Mesodermal cell (in vitro differentiated cells): ENCODE measurements at regions not wholly inside any gene's neighbourhood (a gene's known extent, or its start where the extent isn't known, plus 50 kb on each side); places are given as distances from the start of the nearest gene placed in this dataset.

ENCODE experiments used
- H3K27ac ChIP-seq: 2 replicates; pipeline ENCODE4 v1.7.0; 2013; ENCODE audit warnings: mild to moderate bottlenecking, low read depth, low read length, moderate library complexity; ENCODE audit not compliant: severe bottlenecking
- H3K36me3 ChIP-seq: 2 replicates; pipeline ENCODE4 v1.7.1; 2013; ENCODE audit warnings: mild to moderate bottlenecking, low read length, moderate library complexity; ENCODE audit not compliant: control insufficient read depth, insufficient read depth
- H3K4me1 ChIP-seq: one replicate; pipeline ENCODE4 v1.7.1; 2013; ENCODE audit warnings: mild to moderate bottlenecking, low read length; ENCODE audit not compliant: insufficient read depth, control insufficient read depth, poor library complexity, severe bottlenecking
- H3K4me3 ChIP-seq: 2 replicates; pipeline ENCODE4 v1.7.0; 2013; ENCODE audit warnings: low read length, control low read depth, mild to moderate bottlenecking; ENCODE audit not compliant: insufficient read depth, poor library complexity, severe bottlenecking; ENCODE audit errors: extremely low read depth
- H3K9me3 ChIP-seq: 2 replicates; pipeline ENCODE4 v1.7.1; 2013; ENCODE audit warnings: mild to moderate bottlenecking, low read length, moderate library complexity; ENCODE audit not compliant: control insufficient read depth
- WGBS, 2 experiments: methylation state at CpG; one replicate each; pipeline ENCODE4 v1.1.5; 2013; ENCODE audit warnings: missing lambda C conversion rate in 2 of 2; ENCODE audit not compliant: insufficient coverage in 2 of 2; 5-methylcytosine and 5-hydroxymethylcytosine counted together

DNA sequence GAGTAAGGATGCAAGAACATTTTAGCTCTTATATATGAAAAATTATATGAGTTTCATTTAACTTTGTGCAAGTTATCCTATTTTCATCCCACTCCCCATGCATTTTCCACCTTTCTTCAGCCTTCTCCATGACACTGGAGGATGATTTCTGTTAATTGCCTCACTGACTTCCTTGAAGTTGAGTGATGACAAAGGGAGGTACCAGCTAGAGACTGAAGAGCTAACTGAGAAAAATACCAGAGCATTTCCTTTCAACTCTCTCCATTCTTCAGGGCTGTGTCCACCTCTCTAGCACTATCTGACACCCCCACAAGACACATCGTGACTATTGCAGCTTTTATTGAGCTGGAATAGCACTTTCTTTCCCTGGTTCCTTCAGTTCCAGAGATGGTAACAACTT, 711.6 kb upstream of the LRRC4C start:
- WGBS, 2 experiments = 57 to 90% methylated on average over 1 of the region's 1 CpG
- no peak overlapping the region for H3K27ac ChIP-seq
- H3K36me3 ChIP-seq = no peaks in the 10 kb centered on the region
- no peaks in the 10 kb centered on the region for H3K9me3 ChIP-seq
- H3K4me3 ChIP-seq = no peak overlapping the region
- H3K4me1 ChIP-seq = no peaks in the 10 kb centered on the region

DNA sequence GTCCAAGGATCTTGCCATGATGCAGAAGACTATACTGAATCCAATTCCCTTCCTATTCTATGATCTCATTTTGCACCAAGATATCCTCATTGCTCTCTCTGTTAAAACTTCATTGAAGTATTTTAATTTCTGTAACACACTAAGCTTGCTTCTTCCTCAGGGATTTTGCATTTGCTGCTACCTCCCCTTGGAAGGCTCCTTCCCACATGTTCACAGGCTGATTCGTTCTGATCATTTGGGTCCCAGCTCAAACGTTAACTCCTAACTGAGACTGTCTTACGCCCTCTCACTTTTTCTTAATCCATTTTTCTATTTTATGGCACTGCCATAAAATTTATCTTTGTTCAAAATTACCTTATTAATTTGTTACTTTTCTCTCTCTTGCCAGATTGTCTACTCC, 713.0 kb upstream of the LRRC4C start:
- Histone ChIP-seq H3K27ac (no peak overlapping the region), H3K4me1 (no peaks in the 10 kb centered on the region), H3K4me3 (no peak overlapping the region), H3K36me3 (no peaks in the 10 kb centered on the region), H3K9me3 (no peaks in the 10 kb centered on the region)
- 80 to 87% methylated on average over 3 of the region's 3 CpGs for WGBS, 2 experiments

DNA sequence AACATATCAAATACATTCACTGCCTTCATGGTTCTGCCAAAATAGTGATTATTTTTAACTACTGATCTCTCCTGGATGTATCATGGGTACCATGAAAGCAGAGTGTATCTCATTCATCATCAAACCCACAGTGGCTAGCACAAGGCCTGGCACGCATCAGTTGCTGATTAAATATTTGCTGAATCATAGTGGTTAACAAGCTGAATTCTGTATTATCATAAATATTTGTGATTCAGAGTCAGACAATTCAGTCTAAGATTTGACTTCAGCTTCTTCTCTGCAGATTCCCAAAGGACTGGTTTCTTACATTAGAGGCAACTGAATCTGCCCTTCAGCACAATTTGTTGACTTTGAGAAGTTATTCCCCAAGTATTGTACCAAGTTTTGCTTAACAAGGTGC, 715.8 kb upstream of the LRRC4C start:
- Histone ChIP-seq H3K4me3 (no peak overlapping the region), H3K27ac (no peak overlapping the region)

DNA sequence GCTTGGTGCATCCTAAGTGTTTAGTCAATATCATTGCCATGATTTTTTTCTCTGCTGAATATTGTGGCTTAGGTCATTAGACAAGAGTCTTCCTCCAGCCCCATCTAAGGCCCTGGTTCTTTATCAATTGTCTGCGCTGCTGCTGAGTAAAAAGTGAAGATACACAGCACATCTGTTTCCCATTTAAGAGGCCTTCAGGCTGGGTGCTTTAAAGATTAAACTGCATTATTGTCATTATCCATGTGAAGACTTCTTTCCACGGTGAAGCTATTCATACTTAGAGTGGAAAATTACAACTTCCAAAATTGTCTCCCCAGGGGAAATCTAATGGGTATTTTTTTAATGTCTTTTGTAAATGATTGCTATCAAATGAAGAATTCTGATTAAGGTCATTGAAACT, 719.8 kb upstream of the LRRC4C start:
- Histone ChIP-seq H3K27ac (no peak overlapping the region), H3K9me3 (no peaks in the 10 kb centered on the region)
- 86% methylated on average over 1 of the region's 2 CpGs; no CpG with 5 or more reads in 1 of the 2 experiments for WGBS, 2 experiments

More for the DNA sequence above, 715.8 kb upstream of the LRRC4C start:
- H3K4me1 ChIP-seq = no peaks in the 10 kb centered on the region
- H3K36me3 ChIP-seq = no peaks in the 10 kb centered on the region
- no peaks in the 10 kb centered on the region for H3K9me3 ChIP-seq
- WGBS, 2 experiments = 100% methylated on average over 1 of the region's 1 CpG; no CpG with 5 or more reads in 1 of the 2 experiments

DNA sequence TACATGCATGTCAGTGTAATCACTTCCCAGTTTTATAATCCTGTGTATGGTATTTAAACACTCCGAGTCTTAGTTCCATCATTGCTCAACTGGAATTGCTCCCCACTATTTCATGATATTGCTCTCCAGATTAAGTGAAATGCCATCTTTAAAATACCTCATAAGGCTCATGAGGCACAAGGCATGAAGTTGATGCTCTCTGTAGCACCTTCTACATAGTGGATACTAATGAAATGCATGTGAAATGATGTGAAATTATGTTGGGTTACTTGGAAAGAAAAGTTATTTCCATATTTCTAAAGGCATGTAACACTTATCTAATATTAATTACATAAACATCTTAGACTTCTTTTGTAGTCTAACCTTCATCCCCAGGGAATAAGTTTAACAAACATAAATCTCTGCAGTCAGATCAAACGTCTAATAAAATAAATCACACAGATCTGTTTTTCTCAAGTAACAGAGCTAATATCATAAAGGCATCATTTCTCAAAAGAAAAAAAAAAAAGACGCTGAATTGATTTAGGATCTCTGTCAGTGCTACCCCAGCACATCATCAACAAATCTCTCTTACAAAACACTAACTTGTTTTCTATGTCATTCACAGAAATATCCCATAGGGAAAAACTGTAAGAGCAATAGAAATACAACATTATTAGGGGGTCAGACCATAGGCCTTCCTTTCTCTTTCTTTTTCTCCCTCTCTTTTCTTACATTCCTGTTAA, 736.0 kb upstream of the LRRC4C start:
- WGBS, 2 experiments = 80 to 100% methylated on average over 1 to 2 of the region's 3 CpGs

More for the DNA sequence above, 719.8 kb upstream of the LRRC4C start:
- no peaks in the 10 kb centered on the region for H3K4me1 ChIP-seq
- H3K4me3 ChIP-seq = no peak overlapping the region
- no peaks in the 10 kb centered on the region for H3K36me3 ChIP-seq

DNA sequence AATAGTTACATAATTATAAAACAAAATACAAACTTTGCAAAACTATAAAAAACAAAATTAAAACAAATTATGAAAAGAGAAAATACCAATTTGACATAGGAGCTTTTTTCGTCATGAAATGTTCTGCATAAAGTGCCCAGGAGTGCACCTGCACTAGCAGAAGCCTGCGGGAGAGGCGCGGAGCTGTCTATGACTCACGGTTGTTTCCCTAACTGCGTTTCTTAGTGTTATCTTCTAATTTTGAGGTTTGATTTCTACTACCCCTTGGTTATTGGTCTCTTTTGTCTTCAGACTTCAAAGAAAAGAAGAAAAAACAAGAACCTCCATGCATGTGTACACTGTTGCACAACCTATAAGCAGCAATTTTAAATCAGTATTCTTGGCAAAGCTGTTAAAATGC, 740.9 kb upstream of the LRRC4C start:
- no peak overlapping the region for H3K27ac ChIP-seq
- no peaks in the 10 kb centered on the region for H3K4me1 ChIP-seq
- H3K9me3 ChIP-seq = no peaks in the 10 kb centered on the region
- WGBS, 2 experiments = 67 to 100% methylated on average over 1 to 4 of the region's 6 CpGs
- no peaks in the 10 kb centered on the region for H3K36me3 ChIP-seq
- no peak overlapping the region for H3K4me3 ChIP-seq

More for the DNA sequence above, 736.0 kb upstream of the LRRC4C start:
- Histone ChIP-seq H3K4me1 (no peaks in the 10 kb centered on the region), H3K27ac (no peak overlapping the region), H3K9me3 (no peaks in the 10 kb centered on the region), H3K36me3 (no peaks in the 10 kb centered on the region), H3K4me3 (no peak overlapping the region)

DNA sequence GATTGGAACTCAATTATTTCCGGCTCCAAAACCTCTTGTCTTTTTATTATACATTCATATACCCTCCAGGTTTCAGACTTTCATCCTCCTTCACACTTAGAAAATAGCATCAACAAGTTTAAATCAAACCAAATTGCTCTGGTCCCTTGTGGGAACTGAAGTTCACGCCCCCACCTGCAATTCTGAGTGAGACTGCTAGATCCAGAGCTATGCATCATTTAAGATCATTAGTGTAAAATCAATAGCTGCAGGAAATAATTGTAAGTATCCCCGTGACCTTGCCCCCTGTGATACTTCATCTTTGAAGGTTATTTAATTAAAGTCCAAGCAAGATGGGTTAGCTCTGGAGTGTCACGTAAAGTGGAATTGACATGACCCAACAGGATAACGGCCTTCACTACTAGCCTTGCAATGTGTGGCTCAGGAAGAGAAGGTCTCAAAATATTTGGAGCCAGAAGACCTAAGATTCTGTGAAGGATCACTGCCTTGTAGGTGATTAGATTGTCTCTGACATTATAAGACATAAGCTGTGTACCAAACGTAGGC, 742.2 kb upstream of the LRRC4C start:
- 71 to 90% methylated on average over 4 of the region's 6 CpGs for WGBS, 2 experiments
- H3K36me3 ChIP-seq = no peaks in the 10 kb centered on the region
- no peaks in the 10 kb centered on the region for H3K9me3 ChIP-seq
- no peak overlapping the region for H3K4me3 ChIP-seq
- no peak overlapping the region for H3K27ac ChIP-seq
- no peaks in the 10 kb centered on the region for H3K4me1 ChIP-seq

DNA sequence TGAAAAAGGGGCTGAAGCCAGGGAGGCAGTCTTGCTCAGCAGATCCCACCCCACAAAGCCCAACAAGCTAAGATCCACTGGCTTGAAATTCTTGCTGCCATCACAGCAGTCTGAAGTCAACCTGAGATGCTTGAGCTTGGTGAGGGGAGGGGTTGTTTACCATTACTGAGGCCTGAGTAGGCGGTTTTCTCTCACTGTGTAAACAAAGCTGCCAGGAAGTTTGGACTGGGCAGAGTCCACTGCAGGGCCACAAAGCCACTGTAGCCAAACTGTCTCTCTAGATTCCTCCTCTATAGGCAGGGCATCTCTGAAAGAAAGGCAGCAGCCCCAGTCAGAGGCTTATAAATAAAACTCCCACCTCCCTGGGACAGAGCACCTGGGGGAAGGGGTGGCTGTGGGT, 746.1 kb upstream of the LRRC4C start:
- Histone ChIP-seq H3K4me3 (no peak overlapping the region), H3K27ac (no peak overlapping the region), H3K4me1 (no peaks in the 10 kb centered on the region), H3K9me3 (no peaks in the 10 kb centered on the region), H3K36me3 (no peaks in the 10 kb centered on the region)
- 56% methylated on average over 1 of the region's 1 CpG; no CpG with 5 or more reads in 1 of the 2 experiments for WGBS, 2 experiments

DNA sequence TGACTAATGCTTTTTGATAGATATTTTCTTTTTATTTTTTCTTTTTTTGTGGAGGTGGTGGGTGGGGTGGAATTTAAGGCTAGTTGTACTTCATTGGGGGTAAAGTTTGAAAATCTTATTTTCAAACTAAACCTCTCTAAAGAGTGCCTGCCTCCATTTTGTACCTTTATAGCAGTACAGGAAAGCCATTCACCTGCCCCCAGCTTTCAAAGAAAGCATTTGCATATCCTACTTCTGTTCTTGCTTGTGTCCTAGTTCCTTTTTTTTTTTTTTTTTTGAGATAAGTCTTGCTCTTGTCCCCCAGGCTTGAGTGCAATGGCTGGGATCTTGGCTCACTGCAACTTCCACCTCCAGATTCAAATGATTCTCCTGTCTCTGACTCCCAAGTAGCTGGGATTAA, 766.2 kb upstream of the LRRC4C start:
- Histone ChIP-seq H3K4me1 (no peaks in the 10 kb centered on the region), H3K4me3 (no peak overlapping the region), H3K9me3 (no peaks in the 10 kb centered on the region), H3K27ac (no peak overlapping the region), H3K36me3 (no peaks in the 10 kb centered on the region)

DNA sequence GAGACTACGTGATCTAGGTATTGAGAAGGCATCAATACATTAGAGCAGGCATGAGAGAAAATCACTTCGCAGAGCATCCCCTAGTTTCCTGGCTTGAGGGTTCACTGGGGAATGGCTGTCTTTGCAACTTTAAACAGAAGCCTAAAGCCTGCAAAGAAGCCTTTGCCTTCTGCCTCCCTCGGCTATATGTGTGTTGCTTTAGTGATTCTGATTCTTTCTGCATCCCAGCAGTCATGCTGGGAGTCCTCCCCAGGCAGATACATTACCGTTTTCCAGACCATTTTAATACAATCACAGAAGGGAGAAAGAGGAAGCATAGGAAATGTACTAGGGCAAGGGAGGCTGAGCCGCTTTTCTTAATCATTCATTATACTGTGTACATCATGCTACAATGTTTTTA, 773.2 kb upstream of the LRRC4C start:
- no peaks in the 10 kb centered on the region for H3K9me3 ChIP-seq
- no peaks in the 10 kb centered on the region for H3K36me3 ChIP-seq
- H3K4me1 ChIP-seq = peaks cover 7% of the 10 kb centered on the region
- WGBS, 2 experiments = 91 to 92% methylated on average over 2 of the region's 5 CpGs
- no peak overlapping the region for H3K4me3 ChIP-seq
- no peak overlapping the region for H3K27ac ChIP-seq

DNA sequence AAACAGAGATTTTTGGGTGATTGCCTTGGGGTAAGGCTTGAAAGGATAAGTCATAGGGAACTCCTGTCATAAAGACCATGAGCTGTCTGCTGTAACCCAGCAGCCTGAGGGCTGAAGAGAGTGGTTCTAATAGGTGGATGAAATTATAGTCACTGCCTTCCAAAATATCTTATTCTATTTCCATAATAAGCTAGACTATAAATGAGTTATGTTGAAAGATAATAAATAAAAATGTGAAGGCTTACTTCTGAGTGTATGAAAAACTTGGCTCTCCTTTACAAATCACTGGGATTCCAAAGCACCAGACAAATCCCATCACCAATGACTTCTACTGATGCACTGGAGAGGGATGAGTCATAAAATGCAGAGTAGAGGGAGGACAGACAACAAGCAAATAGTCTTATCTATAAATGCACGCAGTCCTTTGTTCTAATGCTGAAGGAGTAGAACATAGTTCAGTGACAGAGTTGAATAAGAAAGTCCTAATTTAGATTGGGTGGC, 775.0 kb upstream of the LRRC4C start:
- 75 to 100% methylated on average over 1 of the region's 1 CpG for WGBS, 2 experiments
- Histone ChIP-seq H3K4me3 (no peak overlapping the region), H3K9me3 (no peaks in the 10 kb centered on the region), H3K4me1 (peaks cover 7% of the 10 kb centered on the region), H3K36me3 (no peaks in the 10 kb centered on the region), H3K27ac (no peak overlapping the region)
